Activated T-cell treated with anti-CD3 and anti-CD28 coated beads for 48 hours (primary cell): ENCODE measurements at regions not wholly inside any gene's neighbourhood (a gene's known extent, or its start where the extent isn't known, plus 50 kb on each side); places are given as distances from the start of the nearest gene placed in this dataset.
"Not testable (repeated sequence)": the region's sequence is repeated elsewhere in the genome, so short reads cannot be mapped to it uniquely, and the experiment has no call there.

ENCODE experiments used
- DNase-seq: peaks from one replicate; pipeline ENCODE4 v3.0.0-alpha.2; 2020; ENCODE audit warnings: low read depth

DNA sequence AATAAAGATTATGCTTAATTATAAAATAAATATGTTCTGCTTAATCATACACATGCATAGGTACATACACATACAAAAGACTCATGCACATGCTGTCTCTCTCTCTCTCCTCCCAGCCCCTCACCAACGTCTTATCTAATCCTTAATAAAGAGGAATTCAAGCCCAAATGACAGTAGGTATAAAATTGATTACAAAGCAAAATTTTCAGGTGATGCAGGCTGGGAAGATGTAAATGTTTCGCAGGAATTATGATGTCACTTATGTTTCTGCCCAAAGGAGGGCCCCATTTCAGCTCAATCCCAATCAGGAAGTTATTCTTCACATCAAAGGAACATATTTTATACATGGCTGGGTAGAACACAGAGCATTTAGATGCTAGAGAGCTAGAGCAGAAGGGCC is 284.6 kb upstream of the ID4 start:
- no peak for DNase-seq

DNA sequence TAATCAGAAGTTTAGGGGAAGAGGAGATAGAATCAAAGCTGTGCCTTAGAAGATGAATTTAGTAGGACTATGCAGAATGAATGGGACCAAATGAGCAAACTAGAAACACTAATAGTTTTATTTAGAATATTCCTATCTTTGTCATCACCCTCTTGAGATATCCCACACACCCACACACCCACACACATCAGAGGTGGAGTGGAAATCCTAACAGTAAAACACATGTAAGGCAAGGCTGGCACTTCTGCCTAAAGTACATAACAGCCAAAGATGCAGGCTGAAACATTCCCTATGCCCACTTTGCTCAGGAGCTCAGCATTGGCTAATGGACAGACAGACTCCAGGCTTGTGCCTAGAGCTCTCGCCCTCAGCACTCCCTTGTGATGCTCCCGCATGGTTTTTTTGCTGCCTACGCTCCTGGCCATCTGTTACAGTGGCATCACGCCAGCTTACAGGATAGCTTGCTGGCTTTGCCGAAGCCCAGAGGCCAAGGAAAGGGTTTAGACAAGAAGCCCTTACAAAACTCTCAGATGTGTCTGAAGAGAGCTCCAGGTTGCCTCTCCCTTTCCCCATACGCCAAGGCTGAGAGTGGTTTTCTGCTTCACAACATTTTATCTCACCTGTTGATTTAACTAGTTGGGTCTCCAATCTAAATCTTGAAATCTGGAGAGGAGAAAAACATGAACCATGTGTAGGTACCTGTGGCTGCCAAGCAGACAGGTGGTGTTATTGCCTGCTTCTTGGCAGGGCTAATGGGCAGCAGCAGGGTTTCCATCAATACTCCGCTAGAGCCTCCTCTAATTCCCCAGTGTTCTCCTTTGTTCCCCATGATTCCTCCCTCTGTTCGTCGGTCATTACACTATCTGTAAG is 282.6 kb upstream of the ID4 start:
- no peak for DNase-seq

- DNase-seq, result no peak
Measured at GRCh38 chr6:19557191-19557590, 280.0 kb upstream of the ID4 start.

DNA sequence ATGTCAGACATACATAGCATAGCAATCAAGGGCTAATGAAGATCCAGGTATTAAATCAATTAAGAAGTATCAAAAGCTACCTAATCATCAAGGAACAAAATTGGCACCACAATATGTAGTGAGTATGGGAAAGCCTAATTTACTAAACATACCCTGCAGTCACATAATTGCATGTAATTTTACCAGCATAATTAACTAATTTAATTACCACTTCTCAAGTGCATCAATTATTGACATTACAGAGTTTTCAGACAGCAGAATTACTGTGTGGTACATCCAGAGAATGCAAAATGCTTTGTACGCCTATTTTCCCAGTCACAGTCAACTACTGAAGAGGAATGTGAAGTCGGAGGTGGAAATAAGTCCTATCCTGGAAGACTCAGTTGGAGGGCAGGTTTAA is 279.0 kb upstream of the ID4 start:
- no peak for DNase-seq

DNA sequence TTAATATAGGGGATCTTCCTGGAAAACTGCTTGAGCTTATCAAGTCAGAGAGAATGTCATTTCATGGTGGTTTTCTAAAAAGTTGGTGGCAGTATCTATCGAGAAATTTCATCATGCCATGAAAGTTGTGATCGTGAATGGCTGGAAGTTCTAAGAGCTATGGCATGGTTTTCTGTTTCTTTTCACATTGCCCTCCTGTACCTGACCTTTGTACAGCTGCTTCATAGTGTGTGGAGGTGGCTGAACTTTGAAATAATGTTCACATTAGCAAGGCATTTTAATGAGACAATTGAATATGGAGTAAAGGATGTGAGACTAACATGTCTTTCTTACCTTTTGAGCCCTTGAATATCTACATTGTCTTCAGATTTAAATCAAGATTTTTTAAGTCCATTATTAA is 278.2 kb upstream of the ID4 start:
- DNase-seq, result no peak

DNA sequence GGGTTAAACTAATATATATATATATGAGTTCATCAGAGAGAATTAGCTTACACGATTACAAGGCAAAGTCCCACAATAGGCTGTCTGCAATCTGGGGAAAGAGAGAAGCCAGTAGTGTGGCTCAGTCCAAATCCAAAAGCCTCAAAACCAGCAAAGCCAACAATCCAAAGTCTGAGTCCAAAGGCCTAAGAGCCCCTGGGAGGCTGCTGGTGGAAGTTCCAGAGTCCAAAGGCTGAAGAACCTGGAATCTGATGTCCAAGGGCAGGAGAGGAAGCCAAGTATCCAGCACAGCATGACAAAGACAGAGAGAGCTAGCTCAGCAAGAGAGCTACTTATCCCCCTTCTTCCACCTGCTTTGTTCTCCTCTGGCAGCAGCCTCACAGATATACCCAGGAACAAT is 274.7 kb upstream of the ID4 start:
- no peak for DNase-seq

- DNase-seq, result no peak
Measured at GRCh38 chr6:19569563-19569962, 267.6 kb upstream of the ID4 start.

- DNase-seq, result no peak
Measured at GRCh38 chr6:19571176-19571575, 266.0 kb upstream of the ID4 start.

DNA sequence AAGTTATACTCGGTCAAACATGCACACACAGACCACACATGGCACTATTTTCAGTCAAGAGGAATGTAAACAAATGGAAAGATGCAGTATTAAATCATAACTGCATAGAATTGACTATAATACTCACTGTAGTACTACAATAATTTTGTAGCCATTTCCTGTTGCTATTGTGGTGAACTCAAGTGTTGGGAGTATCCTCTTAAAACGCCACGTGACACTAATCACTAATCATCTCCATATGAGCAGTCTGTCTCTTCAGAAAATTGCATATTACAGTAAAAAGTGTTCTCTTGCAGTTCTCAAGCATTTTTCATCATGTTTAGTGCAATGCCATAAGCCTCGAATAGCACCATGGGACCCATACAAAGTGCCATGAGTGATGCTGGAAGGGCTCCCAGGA is 258.7 kb upstream of the ID4 start:
- no peak for DNase-seq

DNA sequence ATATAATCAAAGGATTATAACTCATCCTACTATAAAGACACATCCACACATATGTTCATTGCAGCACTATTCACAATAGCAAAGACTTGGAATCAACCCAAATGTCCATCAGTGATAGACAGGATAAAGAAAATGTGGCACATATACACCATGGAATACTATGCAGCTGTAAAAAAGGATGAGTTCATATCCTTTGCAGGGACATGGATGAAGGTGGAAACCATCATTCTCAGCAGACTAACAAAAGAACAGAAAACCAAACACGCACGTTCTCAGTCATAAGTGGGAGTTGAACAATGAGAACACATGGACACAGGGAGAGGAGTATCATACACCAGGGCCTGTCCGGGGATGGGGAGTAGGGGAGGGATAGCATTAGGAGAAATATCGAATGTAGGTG is 253.0 kb upstream of the ID4 start:
- not testable (repeated sequence) for DNase-seq

DNA sequence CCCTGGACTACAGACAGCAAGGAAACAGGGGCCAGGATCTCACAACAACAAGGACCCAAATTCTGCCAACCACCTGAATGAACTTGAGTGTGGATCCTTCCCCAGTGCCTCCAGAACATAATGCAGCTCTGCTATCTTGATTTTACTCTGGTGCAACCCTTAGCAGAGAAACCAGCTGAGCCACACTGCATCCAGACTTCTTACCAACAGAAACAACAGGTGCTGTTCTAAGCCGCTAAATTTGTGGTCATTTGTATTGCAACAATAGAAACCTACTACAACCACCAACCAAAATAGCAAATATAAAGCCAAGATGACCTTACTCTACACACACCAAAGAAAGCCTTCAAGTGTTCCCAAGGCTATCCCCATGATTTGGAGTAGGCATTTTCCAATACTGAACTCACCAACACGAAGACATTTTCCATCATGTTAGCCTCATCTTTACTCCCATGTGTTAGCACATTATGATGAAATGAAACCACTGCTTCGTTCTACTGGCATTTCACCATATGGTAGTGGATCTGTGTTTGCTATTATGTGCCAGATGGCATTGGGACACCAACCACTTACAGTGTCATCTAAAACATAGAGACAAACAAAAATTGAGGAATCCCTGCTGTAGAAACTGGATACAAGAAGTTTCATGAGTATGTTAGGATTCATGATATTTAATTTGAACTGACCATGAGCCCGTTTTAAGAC is 249.8 kb upstream of the ID4 start:
- DNase-seq, result no peak

DNA sequence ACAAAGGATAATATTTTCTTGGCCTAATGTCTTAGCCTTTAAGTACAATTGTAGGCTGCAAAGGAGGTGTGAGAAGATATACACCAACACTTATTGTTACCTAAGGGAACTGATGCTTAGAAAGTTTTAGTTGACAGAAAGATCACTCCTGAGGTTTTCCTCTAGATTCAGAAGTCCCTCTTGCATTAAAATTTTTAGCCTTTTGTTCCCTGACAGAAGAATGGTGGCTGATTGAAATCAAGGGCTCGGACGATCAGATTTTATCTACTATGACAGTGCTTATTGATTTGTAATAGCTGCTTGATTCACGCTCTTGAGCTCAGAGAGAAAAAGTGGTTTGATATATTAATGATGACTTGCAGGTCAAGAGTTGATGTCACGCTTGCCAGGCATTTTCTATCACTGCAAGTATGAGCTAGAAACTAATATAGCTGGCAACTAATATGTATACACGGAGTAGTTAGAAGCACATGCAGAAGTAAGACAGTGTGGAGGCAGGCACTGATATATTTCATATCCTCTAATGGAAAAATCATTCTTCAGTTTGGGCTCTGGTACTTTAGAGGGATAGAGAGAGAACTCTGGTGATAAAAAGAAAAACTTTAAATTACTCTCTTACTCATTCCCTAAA is 246.6 kb upstream of the ID4 start:
- DNase-seq, result no peak

- DNase-seq, result no peak
Measured at GRCh38 chr6:19597809-19598320, 239.3 kb upstream of the ID4 start.

GRCh38 chr6:19599796-19600464 is 237.2 kb upstream of the ID4 start:
- DNase-seq, result no peak

- DNase-seq, result no peak
Measured at GRCh38 chr6:19602434-19603013, 234.6 kb upstream of the ID4 start.

- DNase-seq, result no peak
Measured at GRCh38 chr6:19603721-19604120, 233.4 kb upstream of the ID4 start.

DNA sequence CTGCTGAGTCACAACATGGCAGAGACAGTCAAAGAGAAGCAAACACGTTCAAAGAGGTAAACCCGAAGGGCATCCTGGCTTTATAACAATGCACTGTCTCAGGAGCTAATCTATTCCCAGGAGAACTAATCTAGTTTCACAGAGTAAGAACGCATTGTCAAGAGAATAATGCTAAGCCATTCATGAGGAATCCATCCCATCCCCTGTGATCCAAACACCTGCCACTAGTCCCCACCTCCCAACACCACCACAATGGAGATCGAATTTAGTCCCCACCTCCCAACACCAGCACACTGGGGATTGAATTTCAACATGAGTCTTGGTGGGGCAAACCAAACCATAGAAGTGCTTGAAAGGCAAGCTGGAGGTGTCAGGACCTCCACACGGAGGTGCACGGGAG is 231.5 kb upstream of the ID4 start:
- no peak for DNase-seq

DNA sequence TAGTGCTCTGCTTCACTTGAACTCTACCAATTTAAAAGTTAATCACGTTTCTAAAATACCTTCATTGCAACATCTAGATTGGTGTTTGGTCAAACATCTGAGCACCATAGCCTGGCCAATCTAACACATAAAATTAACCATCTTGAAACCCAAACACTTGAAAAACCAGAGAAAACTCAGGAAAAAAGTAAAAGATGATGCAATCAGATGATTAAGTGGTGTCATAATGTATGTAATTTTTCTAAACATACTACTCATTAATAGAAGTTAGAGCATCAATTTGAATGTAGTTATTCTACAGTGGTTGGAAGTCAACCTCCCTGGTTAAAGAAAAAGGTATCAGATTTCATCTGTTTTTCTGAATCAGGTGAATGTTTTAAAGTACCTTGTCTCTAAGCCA is 228.6 kb upstream of the ID4 start:
- no peak for DNase-seq

GRCh38 chr6:19609972-19610641 is 227.1 kb upstream of the ID4 start:
- DNase-seq, result no peak

- DNase-seq, result not testable (repeated sequence)
Measured at GRCh38 chr6:19612672-19613466, 224.3 kb upstream of the ID4 start.

DNA sequence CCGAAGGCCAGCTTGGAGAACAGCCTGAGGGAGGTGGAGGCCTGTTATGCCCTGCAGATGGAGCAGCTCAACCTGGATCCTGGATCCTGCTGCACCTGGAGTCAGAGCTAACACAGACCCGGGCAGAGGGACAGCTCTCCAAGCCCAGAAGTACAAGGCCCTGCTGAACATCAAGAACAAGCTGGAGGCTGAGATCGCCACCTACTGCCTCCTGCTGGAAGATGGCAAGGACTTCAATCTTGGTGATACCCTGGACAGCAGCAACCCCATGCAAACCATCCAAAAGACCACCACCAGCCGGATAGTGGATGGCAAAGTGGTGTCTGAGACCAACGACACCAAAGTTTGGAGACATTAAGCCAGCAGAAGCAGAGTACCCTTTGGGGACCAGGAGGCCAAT is 223.5 kb upstream of the ID4 start:
- DNase-seq, result no peak
